GM12874 (cell line): ENCODE measurements at regions not wholly inside any gene's neighbourhood (a gene's known extent, or its start where the extent isn't known, plus 50 kb on each side); places are given as distances from the start of the nearest gene placed in this dataset.

Experiments
- TF ChIP-seq, protein P1 (sequence below): IDR thresholded peaks from 2 replicates; pipeline ENCODE4 v1.5.1; 2011; ENCODE audit warnings: low read depth, mild to moderate bottlenecking, control low read depth, low read length, moderate library complexity; ENCODE audit not compliant: insufficient read depth

DNA sequence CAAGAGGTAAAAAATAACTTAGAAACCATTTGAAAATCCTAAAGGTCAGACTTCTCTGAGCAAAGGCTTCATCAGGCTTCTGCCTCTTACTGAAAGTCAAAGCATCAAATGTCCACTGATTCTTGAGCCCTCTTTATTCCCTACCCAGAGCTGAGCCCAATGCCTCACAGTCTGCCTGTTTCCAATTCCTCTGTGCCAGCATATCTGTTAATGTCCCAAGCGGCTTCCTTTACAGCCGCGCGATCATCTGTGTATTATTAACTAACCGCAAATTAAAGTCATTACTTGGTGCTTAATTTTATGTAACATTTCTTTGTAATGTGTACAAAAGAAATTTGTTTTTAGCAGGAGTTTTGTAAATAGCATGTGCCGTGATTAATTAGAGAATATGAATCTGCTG is 418.8 kb upstream of the HNRNPA3 start:
- TF ChIP-seq, protein P1, sequence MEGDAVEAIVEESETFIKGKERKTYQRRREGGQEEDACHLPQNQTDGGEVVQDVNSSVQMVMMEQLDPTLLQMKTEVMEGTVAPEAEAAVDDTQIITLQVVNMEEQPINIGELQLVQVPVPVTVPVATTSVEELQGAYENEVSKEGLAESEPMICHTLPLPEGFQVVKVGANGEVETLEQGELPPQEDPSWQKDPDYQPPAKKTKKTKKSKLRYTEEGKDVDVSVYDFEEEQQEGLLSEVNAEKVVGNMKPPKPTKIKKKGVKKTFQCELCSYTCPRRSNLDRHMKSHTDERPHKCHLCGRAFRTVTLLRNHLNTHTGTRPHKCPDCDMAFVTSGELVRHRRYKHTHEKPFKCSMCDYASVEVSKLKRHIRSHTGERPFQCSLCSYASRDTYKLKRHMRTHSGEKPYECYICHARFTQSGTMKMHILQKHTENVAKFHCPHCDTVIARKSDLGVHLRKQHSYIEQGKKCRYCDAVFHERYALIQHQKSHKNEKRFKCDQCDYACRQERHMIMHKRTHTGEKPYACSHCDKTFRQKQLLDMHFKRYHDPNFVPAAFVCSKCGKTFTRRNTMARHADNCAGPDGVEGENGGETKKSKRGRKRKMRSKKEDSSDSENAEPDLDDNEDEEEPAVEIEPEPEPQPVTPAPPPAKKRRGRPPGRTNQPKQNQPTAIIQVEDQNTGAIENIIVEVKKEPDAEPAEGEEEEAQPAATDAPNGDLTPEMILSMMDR: no peak

DNA sequence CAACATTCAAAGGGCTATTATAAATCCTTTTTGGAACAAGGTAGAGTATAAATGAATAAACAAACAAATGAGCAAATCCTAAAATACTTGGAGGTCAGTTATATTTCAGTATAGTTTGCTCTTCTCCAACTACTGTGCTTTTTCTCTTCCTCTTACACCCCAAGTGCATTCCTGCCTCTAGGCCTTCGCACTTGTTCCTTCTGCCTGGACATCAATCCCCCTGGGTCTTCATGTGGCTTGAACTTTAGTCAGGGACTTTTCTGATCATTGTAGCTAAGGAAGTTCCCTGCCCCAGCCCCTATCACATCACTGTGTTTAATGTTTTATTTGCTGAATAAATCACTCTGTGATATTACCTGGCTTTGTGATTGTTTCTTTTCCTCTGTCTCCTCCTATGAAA is 418.2 kb upstream of the HNRNPA3 start:
- TF ChIP-seq, protein P1: no peak

DNA sequence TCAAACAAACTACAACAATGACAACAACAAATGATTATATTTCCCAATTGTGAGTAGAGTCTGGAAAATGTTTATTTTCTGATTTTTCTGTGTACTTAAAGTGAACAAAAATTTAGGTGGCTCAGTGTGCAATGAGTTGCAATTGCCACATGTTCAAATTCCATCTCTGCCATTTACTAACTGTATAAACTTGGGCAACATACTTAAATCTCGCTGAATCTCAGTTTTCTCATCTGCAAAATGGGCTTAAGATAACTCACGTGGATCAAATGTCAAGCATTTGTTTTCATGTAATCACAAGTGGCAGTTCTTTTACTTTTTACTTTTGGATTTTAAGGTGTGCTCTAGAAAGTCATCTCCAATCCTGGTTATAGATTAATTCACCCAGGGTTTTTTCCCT is 416.8 kb upstream of the HNRNPA3 start:
- TF ChIP-seq, protein P1: no peak

DNA sequence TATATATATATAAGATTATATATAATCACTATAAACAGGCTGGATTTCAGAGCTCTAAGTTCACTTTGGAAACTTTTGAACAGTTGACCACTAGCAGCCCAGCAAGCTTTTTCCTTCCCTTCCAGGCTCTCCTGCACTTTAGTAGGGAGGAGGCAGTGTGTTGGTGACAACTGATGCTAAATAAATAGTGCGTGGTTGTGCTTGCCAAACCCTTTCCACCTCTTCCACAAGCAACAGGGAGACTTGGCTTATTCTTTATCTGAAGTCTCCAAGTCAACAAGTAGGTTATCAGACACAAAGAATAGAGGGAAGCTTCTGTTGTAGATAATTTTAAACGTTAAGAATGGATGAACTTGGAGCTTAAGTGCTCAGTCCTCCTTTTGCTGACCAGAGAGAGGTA is 408.2 kb upstream of the HNRNPA3 start:
- TF ChIP-seq, protein P1: no peak

DNA sequence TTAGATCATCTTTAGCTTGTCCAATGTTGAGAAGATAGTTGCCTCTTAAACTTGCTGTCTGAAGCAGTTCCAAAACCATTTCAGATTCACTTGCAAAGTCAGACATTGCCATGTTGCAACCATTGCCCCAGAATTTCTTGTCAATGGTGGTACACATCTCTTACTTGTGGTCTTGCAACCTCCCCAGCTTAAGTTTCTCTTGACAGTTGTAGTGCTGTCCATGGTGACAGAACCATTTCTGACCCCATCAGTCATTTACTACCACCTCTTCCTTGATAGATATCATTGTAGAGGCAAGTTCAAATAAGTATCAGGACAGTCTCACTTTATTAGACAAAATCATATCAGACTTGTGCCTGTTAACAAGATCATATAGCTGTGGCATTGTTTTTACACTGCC is 407.2 kb upstream of the HNRNPA3 start:
- TF ChIP-seq, protein P1: no peak

DNA sequence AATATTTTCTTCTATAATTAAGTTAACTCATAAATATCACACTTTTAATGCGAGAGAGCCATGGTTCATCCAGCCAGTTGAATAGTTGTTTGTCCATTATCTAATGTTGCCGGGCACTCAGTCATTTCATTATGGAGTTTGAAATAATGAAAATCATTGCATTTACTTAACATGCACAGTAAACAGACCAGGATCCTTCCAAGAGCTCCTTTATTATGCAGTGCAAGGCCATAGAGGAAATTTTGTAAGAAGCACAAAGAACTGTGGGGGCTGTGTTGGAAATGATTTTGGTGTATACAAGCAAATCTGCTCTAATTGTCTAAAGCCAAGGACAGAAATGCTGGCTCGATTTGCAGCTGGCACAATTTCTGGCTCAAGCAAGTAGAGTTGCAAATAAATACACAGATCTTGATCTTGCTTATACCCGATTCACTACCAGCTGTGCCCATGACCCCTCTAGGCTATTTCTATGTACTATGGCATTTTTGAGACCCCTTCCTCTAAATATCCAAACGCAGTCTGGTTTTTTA is 400.3 kb upstream of the HNRNPA3 start:
- TF ChIP-seq, protein P1: no peak

DNA sequence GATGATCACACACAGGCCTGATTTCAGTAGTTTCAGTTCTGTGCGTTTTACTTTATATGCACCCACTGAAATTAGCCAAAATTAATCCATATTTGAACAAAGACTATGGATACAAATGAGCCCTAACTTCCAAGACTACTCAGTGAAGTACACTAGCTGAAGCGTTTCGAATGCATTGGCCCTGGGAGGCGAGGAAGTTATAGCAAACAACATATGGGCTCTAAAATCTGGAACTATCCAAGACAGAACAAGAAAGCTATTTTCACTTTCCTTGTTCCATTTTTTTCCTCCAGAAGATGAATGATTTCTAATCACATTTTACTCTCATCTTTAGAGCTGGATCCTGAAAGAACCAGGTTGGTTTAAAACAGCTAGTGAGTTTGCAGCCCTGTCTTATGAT is 399.4 kb upstream of the HNRNPA3 start:
- TF ChIP-seq, protein P1: no peak
